ENCODE measurements at regions not wholly inside any gene's neighbourhood (a gene's known extent, or its start where the extent isn't known, plus 50 kb on each side); places are given as distances from the start of the nearest gene placed in this dataset.

- DNase-seq (ENCODE audit: low read depth): no peak
These were observed 293.4 kb upstream of the PTGER4 start for GRCh38 chr5:40386289-40386688.

GRCh38 chr5:40385544-40385943 lies 294.2 kb upstream of the PTGER4 start:
- DNase-seq (ENCODE audit: low read depth): no peak

- no peak for DNase-seq (ENCODE audit: low read depth)
These were observed 294.8 kb upstream of the PTGER4 start for GRCh38 chr5:40384782-40385390.

- DNase-seq (ENCODE audit: low read depth): no peak
These were observed 295.7 kb upstream of the PTGER4 start for GRCh38 chr5:40383749-40384651.

GRCh38 chr5:40381676-40382363 lies 297.9 kb upstream of the PTGER4 start:
- DNase-seq (ENCODE audit: low read depth): no peak

- DNase-seq (ENCODE audit: low read depth): no peak
These were observed 298.7 kb upstream of the PTGER4 start for GRCh38 chr5:40381016-40381415.

- no peak for DNase-seq (ENCODE audit: low read depth)
These were observed 301.1 kb upstream of the PTGER4 start for GRCh38 chr5:40378396-40379177.

GRCh38 chr5:40376566-40376965 lies 303.1 kb upstream of the PTGER4 start:
- no peak for DNase-seq (ENCODE audit: low read depth)

- DNase-seq (ENCODE audit: low read depth): no peak
These were observed 304.9 kb upstream of the PTGER4 start for GRCh38 chr5:40374853-40375252.

GRCh38 chr5:40368200-40368599 lies 311.5 kb upstream of the PTGER4 start:
- no peak for DNase-seq (ENCODE audit: low read depth)

- DNase-seq (ENCODE audit: low read depth): no peak
These were observed 312.5 kb upstream of the PTGER4 start for GRCh38 chr5:40367255-40367654.

- DNase-seq (ENCODE audit: low read depth): no peak
These were observed 314.1 kb upstream of the PTGER4 start for GRCh38 chr5:40365342-40366330.

- DNase-seq (ENCODE audit: low read depth): no peak
These were observed 315.3 kb upstream of the PTGER4 start for GRCh38 chr5:40364441-40364840.

GRCh38 chr5:40361378-40361777 lies 318.3 kb upstream of the PTGER4 start:
- no peak for DNase-seq (ENCODE audit: low read depth)

- no peak for DNase-seq (ENCODE audit: low read depth)
These were observed 319.0 kb upstream of the PTGER4 start for GRCh38 chr5:40360685-40361084.

GRCh38 chr5:40359832-40360231 lies 319.9 kb upstream of the PTGER4 start:
- no peak for DNase-seq (ENCODE audit: low read depth)

- DNase-seq (ENCODE audit: low read depth): no peak
These were observed 320.6 kb upstream of the PTGER4 start for GRCh38 chr5:40359093-40359492.

- DNase-seq (ENCODE audit: low read depth): no peak
These were observed 323.5 kb upstream of the PTGER4 start for GRCh38 chr5:40356248-40356647.

GRCh38 chr5:40355846-40356245 lies 323.9 kb upstream of the PTGER4 start:
- no peak for DNase-seq (ENCODE audit: low read depth)

- DNase-seq (ENCODE audit: low read depth): no peak
These were observed 324.5 kb upstream of the PTGER4 start for GRCh38 chr5:40355181-40355580.

- DNase-seq (ENCODE audit: low read depth): no peak
These were observed 325.5 kb upstream of the PTGER4 start for GRCh38 chr5:40354171-40354570.

Measured in CMK (cell line).